Smooth muscle cell (in vitro differentiated cells): ENCODE measurements at regions not wholly inside any gene's neighbourhood (a gene's known extent, or its start where the extent isn't known, plus 50 kb on each side); places are given as distances from the start of the nearest gene placed in this dataset.

Experiments used
- DNase-seq: peaks from one replicate; lab custom pipeline; 2025; ENCODE audit not compliant: unreplicated experiment; lab: John Stamatoyannopoulos, UW
- H2AFZ ChIP-seq: fragments of 200-600 bp; sonication (generic); 2 replicates; pipeline ENCODE4 v1.6.0; 2016; ENCODE audit warnings: antibody characterized with exemption, low read depth, mild to moderate bottlenecking
- H3F3A ChIP-seq: fragments of 200-600 bp; sonication (generic); 2 replicates; pipeline ENCODE4 v1.6.0; 2017; ENCODE audit warnings: antibody characterized with exemption, low read depth
- H3K27ac ChIP-seq: fragments of 200-600 bp; sonication (generic); 2 replicates; pipeline ENCODE4 v1.5.1; 2016; ENCODE audit warnings: low read depth, mild to moderate bottlenecking
- H3K27me3 ChIP-seq: fragments of 200-600 bp; sonication (generic); 2 replicates; pipeline ENCODE4 v1.6.1; 2016; ENCODE audit warnings: low read depth, mild to moderate bottlenecking
- H3K36me3 ChIP-seq: fragments of 200-600 bp; sonication (generic); 2 replicates; pipeline ENCODE4 v1.5.1; 2016; ENCODE audit warnings: low read depth
- H3K4me1 ChIP-seq: fragments of 200-600 bp; sonication (generic); 2 replicates; pipeline ENCODE4 v1.5.1; 2016; ENCODE audit warnings: low read depth
- H3K4me2 ChIP-seq: fragments of 200-600 bp; sonication (generic); 2 replicates; pipeline ENCODE4 v1.6.0; 2016; ENCODE audit warnings: mild to moderate bottlenecking
- H3K4me3 ChIP-seq: fragments of 200-600 bp; sonication (generic); 2 replicates; pipeline ENCODE4 v1.5.1; 2016; ENCODE audit warnings: mild to moderate bottlenecking
- H3K79me2 ChIP-seq: fragments of 200-600 bp; sonication (generic); 2 replicates; pipeline ENCODE4 v1.6.0; 2016; ENCODE audit warnings: low read depth, mild to moderate bottlenecking
- H3K9ac ChIP-seq: fragments of 200-600 bp; sonication (generic); 2 replicates; pipeline ENCODE4 v1.6.0; 2016; ENCODE audit warnings: low read depth
- H3K9me3 ChIP-seq: fragments of 200-600 bp; sonication (generic); replicated peaks from 2 replicates; pipeline ENCODE4 v1.5.1; 2016; ENCODE audit warnings: low read depth
- H4K20me1 ChIP-seq: fragments of 200-600 bp; sonication (generic); 2 replicates; pipeline ENCODE4 v1.6.0; 2016; ENCODE audit warnings: low read depth
- CTCF ChIP-seq: fragments of 200-600 bp; sonication (generic); IDR thresholded peaks from 2 replicates; pipeline ENCODE4 v1.5.1; 2017; ENCODE audit warnings: borderline replicate concordance, mild to moderate bottlenecking, antibody characterized with exemption; ENCODE audit not compliant: insufficient read depth, poor library complexity, severe bottlenecking
- WGBS: methylation state at CpG from one replicate; pipeline ENCODE4 v1.1.7; 2016; ENCODE audit warnings: low lambda C conversion rate; 5-methylcytosine and 5-hydroxymethylcytosine counted together

GRCh38 chr3:168398371-168399025 is 302.8 kb upstream of the GOLIM4 start:
- peaks cover 7% of the 10 kb centered on the region for H3K4me1 ChIP-seq
- TF ChIP-seq CTCF: no peak
- no peaks in the 10 kb centered on the region for H3K79me2 ChIP-seq
- H3K9ac ChIP-seq: no peak overlapping the region
- no peaks in the 10 kb centered on the region for H3K9me3 ChIP-seq
- no peak overlapping the region for H2AFZ ChIP-seq
- H3F3A ChIP-seq: no peaks in the 10 kb centered on the region
- no peak overlapping the region for H3K27ac ChIP-seq
- H3K4me3 ChIP-seq: no peak overlapping the region
- H3K36me3 ChIP-seq: no peaks in the 10 kb centered on the region
- no peaks in the 10 kb centered on the region for H3K27me3 ChIP-seq
- peak overlapping the region; percentile 55 for H3K4me2 ChIP-seq
- no peaks in the 10 kb centered on the region for H4K20me1 ChIP-seq
- no peak for DNase-seq

- H2AFZ ChIP-seq: no peak overlapping the region
- H3K4me1 ChIP-seq: peaks cover 7% of the 10 kb centered on the region
- no peak overlapping the region for H3K4me2 ChIP-seq
- H3K9me3 ChIP-seq: no peaks in the 10 kb centered on the region
- no peak overlapping the region for H3K27ac ChIP-seq
- H4K20me1 ChIP-seq: no peaks in the 10 kb centered on the region
- H3K36me3 ChIP-seq: no peaks in the 10 kb centered on the region
- no peaks in the 10 kb centered on the region for H3K27me3 ChIP-seq
- no peak overlapping the region for H3K4me3 ChIP-seq
- no peak for TF ChIP-seq CTCF
- H3F3A ChIP-seq: no peaks in the 10 kb centered on the region
- no peaks in the 10 kb centered on the region for H3K79me2 ChIP-seq
- DNase-seq: no peak
- H3K9ac ChIP-seq: no peak overlapping the region
- 83% methylated on average over 1 of the region's 1 CpG for WGBS
Measured at GRCh38 chr3:168396861-168397260, 301.1 kb upstream of the GOLIM4 start.

- Histone ChIP-seq H3F3A (no peaks in the 10 kb centered on the region), H3K4me3 (no peak overlapping the region), H3K79me2 (no peaks in the 10 kb centered on the region), H3K9ac (no peak overlapping the region), H3K27me3 (no peaks in the 10 kb centered on the region), H4K20me1 (no peaks in the 10 kb centered on the region), H3K36me3 (no peaks in the 10 kb centered on the region), H3K27ac (no peak overlapping the region), H3K4me1 (peaks cover 7% of the 10 kb centered on the region), H2AFZ (no peak overlapping the region), H3K9me3 (no peaks in the 10 kb centered on the region), H3K4me2 (no peak overlapping the region)
- no peak for DNase-seq
- WGBS: 97% methylated on average over 2 of the region's 2 CpGs
- no peak for TF ChIP-seq CTCF
Measured at GRCh38 chr3:168395551-168395950, 299.8 kb upstream of the GOLIM4 start.

GRCh38 chr3:168394439-168394838 is 298.7 kb upstream of the GOLIM4 start:
- no peak overlapping the region for H3K4me3 ChIP-seq

More at GRCh38 chr3:168394439-168394838, 298.7 kb upstream of the GOLIM4 start:
- Histone ChIP-seq H3K27me3 (no peaks in the 10 kb centered on the region), H3K79me2 (no peaks in the 10 kb centered on the region), H3K4me1 (peaks cover 7% of the 10 kb centered on the region), H3F3A (no peaks in the 10 kb centered on the region), H3K27ac (no peak overlapping the region), H3K36me3 (no peaks in the 10 kb centered on the region), H4K20me1 (no peaks in the 10 kb centered on the region), H3K9ac (no peak overlapping the region), H3K9me3 (no peaks in the 10 kb centered on the region), H2AFZ (no peak overlapping the region), H3K4me2 (no peak overlapping the region)
- no peak for DNase-seq
- 85% methylated on average over 2 of the region's 2 CpGs for WGBS
- TF ChIP-seq CTCF: no peak
